ENCODE measurements at regions not wholly inside any gene's neighbourhood (a gene's known extent, or its start where the extent isn't known, plus 50 kb on each side); places are given as distances from the start of the nearest gene placed in this dataset.

DNA sequence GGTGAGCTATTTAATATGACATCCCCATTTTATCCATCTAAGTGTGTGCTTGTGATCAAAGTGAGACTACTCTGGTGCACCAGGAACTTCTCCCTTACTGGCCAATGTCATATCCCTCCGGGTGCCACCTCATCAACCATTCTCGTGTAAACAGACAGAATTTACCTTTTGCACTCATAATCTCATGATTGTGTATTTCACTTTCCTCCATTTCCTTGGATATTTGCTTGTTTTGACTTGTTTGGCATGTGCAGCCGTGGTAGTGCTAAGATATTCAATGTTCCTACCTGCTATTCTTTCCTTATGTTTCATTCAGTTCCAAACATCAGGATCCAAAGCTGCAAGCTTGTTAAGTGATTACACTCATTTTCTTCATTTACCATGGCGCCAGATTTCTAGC lies 280.5 kb upstream of the SP8 start:
- DNase-seq (ENCODE audit: low spot score), result no peak
- Histone ChIP-seq H3K27me3 (no peaks in the 10 kb centered on the region), H3K36me3 (no peaks in the 10 kb centered on the region), H3K27ac (no peak overlapping the region), H3K79me2 (ENCODE audit: low read depth) (no peaks in the 10 kb centered on the region), H3K9ac (no peak overlapping the region), H3K4me1 (no peaks in the 10 kb centered on the region), H2AFZ (replicated peaks) (no peak overlapping the region), H4K20me1 (ENCODE audit: low read depth) (no peaks in the 10 kb centered on the region), H3F3A (ENCODE audit: low read depth) (no peaks in the 10 kb centered on the region), H3K4me2 (no peak overlapping the region), H3K9me3 (ENCODE audit: low read depth) (no peaks in the 10 kb centered on the region), H3K4me3 (no peak overlapping the region)
- H3K27ac Mint-ChIP-seq, result no peak overlapping the region
- no peaks in the 10 kb centered on the region for H3K4me1 Mint-ChIP-seq
- no peak overlapping the region for H3K4me3 Mint-ChIP-seq
- TF ChIP-seq, protein P1, sequence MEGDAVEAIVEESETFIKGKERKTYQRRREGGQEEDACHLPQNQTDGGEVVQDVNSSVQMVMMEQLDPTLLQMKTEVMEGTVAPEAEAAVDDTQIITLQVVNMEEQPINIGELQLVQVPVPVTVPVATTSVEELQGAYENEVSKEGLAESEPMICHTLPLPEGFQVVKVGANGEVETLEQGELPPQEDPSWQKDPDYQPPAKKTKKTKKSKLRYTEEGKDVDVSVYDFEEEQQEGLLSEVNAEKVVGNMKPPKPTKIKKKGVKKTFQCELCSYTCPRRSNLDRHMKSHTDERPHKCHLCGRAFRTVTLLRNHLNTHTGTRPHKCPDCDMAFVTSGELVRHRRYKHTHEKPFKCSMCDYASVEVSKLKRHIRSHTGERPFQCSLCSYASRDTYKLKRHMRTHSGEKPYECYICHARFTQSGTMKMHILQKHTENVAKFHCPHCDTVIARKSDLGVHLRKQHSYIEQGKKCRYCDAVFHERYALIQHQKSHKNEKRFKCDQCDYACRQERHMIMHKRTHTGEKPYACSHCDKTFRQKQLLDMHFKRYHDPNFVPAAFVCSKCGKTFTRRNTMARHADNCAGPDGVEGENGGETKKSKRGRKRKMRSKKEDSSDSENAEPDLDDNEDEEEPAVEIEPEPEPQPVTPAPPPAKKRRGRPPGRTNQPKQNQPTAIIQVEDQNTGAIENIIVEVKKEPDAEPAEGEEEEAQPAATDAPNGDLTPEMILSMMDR (IDR thresholded peaks at IDR 0.05), result no peak
- no peak for TF ChIP-seq EZH2 (IDR thresholded peaks at IDR 0.05)
- no peak for TF ChIP-seq EZH2phosphoT487 (IDR thresholded peaks at IDR 0.05)
- peaks cover 2% of the 10 kb centered on the region for H3K27me3 Mint-ChIP-seq (ENCODE audit: insufficient read depth, low read depth)
- peaks cover 5% of the 10 kb centered on the region for H3K9me3 Mint-ChIP-seq
- no peaks in the 10 kb centered on the region for H3K36me3 Mint-ChIP-seq

DNA sequence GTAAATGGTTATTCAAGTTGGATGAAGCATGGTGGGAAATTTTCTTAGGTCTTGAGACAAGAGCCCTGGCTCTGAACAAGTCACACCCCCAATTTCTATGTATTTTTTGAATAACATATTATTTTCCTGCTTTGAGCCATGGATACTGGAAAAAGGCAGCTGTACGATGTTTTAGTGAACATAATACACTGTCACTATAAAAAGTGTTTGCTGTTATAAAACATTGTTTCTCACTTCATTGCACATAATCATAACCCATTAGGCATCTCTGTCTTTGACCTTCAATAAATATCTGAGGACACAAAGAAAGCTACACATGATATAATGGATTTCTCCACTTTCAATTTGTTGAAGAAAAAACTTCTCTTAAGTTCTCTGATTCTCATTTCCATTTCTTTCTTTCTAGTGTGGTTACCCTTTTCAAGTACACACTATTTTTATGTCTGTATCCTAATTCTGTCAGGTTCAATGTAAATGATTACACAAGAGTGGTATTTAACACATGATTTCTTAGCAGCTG lies 283.9 kb upstream of the SP8 start:
- TF ChIP-seq EZH2phosphoT487 (IDR thresholded peaks at IDR 0.05) (no peak), EZH2 (IDR thresholded peaks at IDR 0.05) (no peak)
- TF ChIP-seq, protein P1 (IDR thresholded peaks at IDR 0.05), result no peak
- H3K4me1 ChIP-seq, result peaks cover 9% of the 10 kb centered on the region
- H3F3A ChIP-seq (ENCODE audit: low read depth), result peaks cover 2% of the 10 kb centered on the region

DNA sequence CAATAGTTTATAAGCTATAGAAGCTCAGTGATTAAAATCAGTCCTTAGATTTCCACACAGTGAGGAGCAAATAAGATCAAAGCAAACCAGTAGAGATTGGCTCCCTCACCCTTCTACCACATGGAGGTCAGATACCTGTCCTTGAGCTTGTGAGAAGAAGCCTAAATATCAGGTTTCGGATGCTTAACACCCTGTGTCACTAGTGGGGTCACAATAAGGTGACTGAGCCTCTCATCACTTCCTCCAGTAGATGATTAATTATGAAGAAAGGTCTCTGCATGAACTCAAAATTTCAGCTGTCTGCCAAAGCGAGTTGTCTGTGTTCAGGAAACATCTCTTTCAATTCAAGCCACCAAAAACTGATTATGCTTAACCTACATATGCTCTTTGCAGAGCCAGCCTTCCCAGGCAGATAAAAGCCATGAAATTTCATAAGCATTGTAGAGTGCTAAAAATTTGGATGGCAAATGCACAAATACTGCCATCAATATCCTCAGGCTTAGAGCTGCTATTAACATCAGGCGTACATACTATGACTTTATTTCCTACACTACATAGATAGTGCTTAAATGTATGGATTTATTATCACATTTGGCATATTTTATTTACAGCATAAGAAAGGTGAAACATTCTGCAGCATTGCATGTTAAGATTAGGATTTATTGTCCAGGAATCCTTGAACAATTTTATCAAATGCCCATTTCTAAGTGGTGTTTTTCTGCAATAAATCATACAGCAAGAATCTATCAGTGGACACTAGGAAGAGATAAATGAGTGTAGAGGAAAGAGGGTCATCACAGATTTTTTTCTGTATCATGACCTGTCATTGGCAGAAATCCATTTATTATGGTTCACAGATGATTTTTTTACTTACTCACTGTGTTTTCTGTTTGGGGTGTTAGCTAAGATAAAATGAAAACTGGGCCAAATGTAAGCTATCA lies 285.1 kb upstream of the SP8 start:
- Histone ChIP-seq H3K9me3 (ENCODE audit: low read depth) (no peaks in the 10 kb centered on the region), H3K27me3 (no peaks in the 10 kb centered on the region), H4K20me1 (ENCODE audit: low read depth) (no peaks in the 10 kb centered on the region), H3K4me1 (peaks cover 21% of the 10 kb centered on the region), H3K36me3 (no peaks in the 10 kb centered on the region), H3F3A (ENCODE audit: low read depth) (peaks cover 12% of the 10 kb centered on the region), H3K79me2 (ENCODE audit: low read depth) (no peaks in the 10 kb centered on the region), H2AFZ (replicated peaks) (no peak overlapping the region), H3K4me3 (no peak overlapping the region), H3K27ac (no peak overlapping the region), H3K4me2 (no peak overlapping the region), H3K9ac (no peak overlapping the region)
- Mint-ChIP-seq H3K27ac (no peak overlapping the region), H3K9me3 (no peaks in the 10 kb centered on the region), H3K27me3 (ENCODE audit: insufficient read depth, low read depth) (peaks cover 5% of the 10 kb centered on the region), H3K36me3 (no peaks in the 10 kb centered on the region), H3K4me1 (peaks cover 11% of the 10 kb centered on the region), H3K4me3 (no peak overlapping the region)
- no peak for DNase-seq (ENCODE audit: low spot score)
- TF ChIP-seq, protein P1 (IDR thresholded peaks at IDR 0.05), result no peak
- no peak for TF ChIP-seq EZH2phosphoT487 (IDR thresholded peaks at IDR 0.05)
- TF ChIP-seq EZH2 (IDR thresholded peaks at IDR 0.05), result no peak

More for the DNA sequence above, 283.9 kb upstream of the SP8 start:
- Histone ChIP-seq H3K27me3 (no peaks in the 10 kb centered on the region), H3K4me2 (no peak overlapping the region), H2AFZ (replicated peaks) (no peak overlapping the region), H4K20me1 (ENCODE audit: low read depth) (no peaks in the 10 kb centered on the region), H3K4me3 (no peak overlapping the region), H3K79me2 (ENCODE audit: low read depth) (no peaks in the 10 kb centered on the region), H3K36me3 (no peaks in the 10 kb centered on the region), H3K9me3 (ENCODE audit: low read depth) (no peaks in the 10 kb centered on the region), H3K9ac (no peak overlapping the region), H3K27ac (no peak overlapping the region)
- DNase-seq (ENCODE audit: low spot score), result no peak
- Mint-ChIP-seq H3K4me3 (no peak overlapping the region), H3K27me3 (ENCODE audit: insufficient read depth, low read depth) (peaks cover 6% of the 10 kb centered on the region), H3K36me3 (no peaks in the 10 kb centered on the region), H3K27ac (no peak overlapping the region), H3K4me1 (peaks cover 4% of the 10 kb centered on the region), H3K9me3 (no peaks in the 10 kb centered on the region)

All from neural progenitor cell (in vitro differentiated cells).